RWPE2 (cell line): ENCODE measurements at regions not wholly inside any gene's neighbourhood (a gene's known extent, or its start where the extent isn't known, plus 50 kb on each side); places are given as distances from the start of the nearest gene placed in this dataset.

Experiments
- ATAC-seq: fragments of 200-7000 bp; cut with Tn5 transposase; 3 replicates; pipeline ENCODE4 v1.9.1; 2021; ENCODE audit warnings: low read depth
- DNase-seq: peaks from one replicate; pipeline ENCODE4 v3.0.0-alpha.2; 2020; ENCODE audit warnings: low spot score
- H3K27ac ChIP-seq: fragments of 450-650 bp; 2 replicates; pipeline ENCODE4 v1.5.1; 2017; ENCODE audit warnings: mild to moderate bottlenecking; ENCODE audit not compliant: poor library complexity, severe bottlenecking
- H3K27me3 ChIP-seq: fragments of 250-450 bp; sonication (Bioruptor Pico); 2 replicates; pipeline ENCODE4 v1.5.1; 2021; ENCODE audit warnings: mild to moderate bottlenecking, moderate library complexity; ENCODE audit not compliant: insufficient read depth, poor library complexity, severe bottlenecking
- H3K36me3 ChIP-seq: fragments of 250-450 bp; sonication (Bioruptor Pico); 2 replicates; pipeline ENCODE4 v1.5.1; 2020; ENCODE audit warnings: low read depth, mild to moderate bottlenecking, moderate library complexity
- H3K4me1 ChIP-seq: fragments of 250-450 bp; sonication (Bioruptor Pico); 2 replicates; pipeline ENCODE4 v1.5.1; 2021; ENCODE audit warnings: mild to moderate bottlenecking, moderate library complexity; ENCODE audit not compliant: insufficient read depth, poor library complexity, severe bottlenecking
- H3K4me3 ChIP-seq: fragments of 250-450 bp; sonication (Bioruptor Pico); 2 replicates; pipeline ENCODE4 v1.5.1; 2021; ENCODE audit warnings: mild to moderate bottlenecking, moderate library complexity; ENCODE audit not compliant: severe bottlenecking
- H3K9me3 ChIP-seq: fragments of 250-450 bp; sonication (Bioruptor Pico); 2 replicates; pipeline ENCODE4 v1.5.1; 2021; ENCODE audit warnings: mild to moderate bottlenecking, moderate library complexity; ENCODE audit not compliant: severe bottlenecking
- CTCF ChIP-seq: fragments of 450-650 bp; IDR thresholded peaks from one replicate; pipeline ENCODE4 v1.5.1; 2017; ENCODE audit warnings: mild to moderate bottlenecking, moderate library complexity; ENCODE audit not compliant: poor library complexity, severe bottlenecking

GRCh38 chr1:63245186-63245585 lies 77.2 kb upstream of the FOXD3 start:
- Histone ChIP-seq H3K27me3 (no peaks in the 10 kb centered on the region), H3K4me3 (no peak overlapping the region), H3K4me1 (no peaks in the 10 kb centered on the region), H3K27ac (no peak overlapping the region), H3K9me3 (no peaks in the 10 kb centered on the region), H3K36me3 (no peaks in the 10 kb centered on the region)
- ATAC-seq (no peak), DNase-seq (no peak)
- no peak for TF ChIP-seq CTCF

GRCh38 chr1:63248216-63248615 lies 74.2 kb upstream of the FOXD3 start:
- Histone ChIP-seq H3K4me3 (no peak overlapping the region), H3K9me3 (no peaks in the 10 kb centered on the region), H3K27ac (no peak overlapping the region), H3K27me3 (no peaks in the 10 kb centered on the region), H3K4me1 (no peaks in the 10 kb centered on the region), H3K36me3 (no peaks in the 10 kb centered on the region)
- no peak for ATAC-seq
- DNase-seq: no peak
- no peak for TF ChIP-seq CTCF

- Histone ChIP-seq H3K4me1 (no peaks in the 10 kb centered on the region), H3K27me3 (no peaks in the 10 kb centered on the region), H3K36me3 (no peaks in the 10 kb centered on the region), H3K9me3 (no peaks in the 10 kb centered on the region), H3K4me3 (no peak overlapping the region), H3K27ac (no peak overlapping the region)
- ATAC-seq (peak; percentile 44; the same call in 1 of the 3 replicates), DNase-seq (no peak)
- no peak for TF ChIP-seq CTCF
Measured at GRCh38 chr1:63255153-63255552, 67.2 kb upstream of the FOXD3 start.

GRCh38 chr1:63261736-63262458 lies 60.5 kb upstream of the FOXD3 start:
- TF ChIP-seq CTCF: no peak
- Histone ChIP-seq H3K9me3 (no peaks in the 10 kb centered on the region), H3K4me3 (no peak overlapping the region), H3K27me3 (no peaks in the 10 kb centered on the region), H3K36me3 (no peaks in the 10 kb centered on the region), H3K4me1 (no peaks in the 10 kb centered on the region), H3K27ac (no peak overlapping the region)
- no peak for ATAC-seq
- DNase-seq: no peak

- ATAC-seq (no peak), DNase-seq (no peak)
- Histone ChIP-seq H3K27me3 (no peaks in the 10 kb centered on the region), H3K4me3 (no peak overlapping the region), H3K27ac (no peak overlapping the region), H3K4me1 (no peaks in the 10 kb centered on the region), H3K36me3 (no peaks in the 10 kb centered on the region), H3K9me3 (no peaks in the 10 kb centered on the region)
- TF ChIP-seq CTCF: no peak
Measured at GRCh38 chr1:63262459-63262770, 60.0 kb upstream of the FOXD3 start.
